ENCODE measurements at regions not wholly inside any gene's neighbourhood (a gene's known extent, or its start where the extent isn't known, plus 50 kb on each side); places are given as distances from the start of the nearest gene placed in this dataset.

- no peak for ATAC-seq
- no peaks in the 10 kb centered on the region for H3K9me3 ChIP-seq (ENCODE audit: control insufficient read depth, low read length)
- no peaks in the 10 kb centered on the region for H3K4me1 ChIP-seq (ENCODE audit: control insufficient read depth, insufficient read depth, low read length)
- DNase-seq = no peak
- no peak overlapping the region for H3K27ac ChIP-seq (ENCODE audit: low read length)
- intact Hi-C loops (cut with DNase I) = no loop called here
- no peak overlapping the region for H3K4me3 ChIP-seq (ENCODE audit: low read length)
- 76% methylated on average over 4 of the region's 4 CpGs for WGBS
- no peaks in the 10 kb centered on the region for H3K27me3 ChIP-seq (ENCODE audit: control insufficient read depth, insufficient read depth)
These were observed 432.3 kb downstream of the PID1 start for GRCh38 chr2:228838819-228839218.

DNA sequence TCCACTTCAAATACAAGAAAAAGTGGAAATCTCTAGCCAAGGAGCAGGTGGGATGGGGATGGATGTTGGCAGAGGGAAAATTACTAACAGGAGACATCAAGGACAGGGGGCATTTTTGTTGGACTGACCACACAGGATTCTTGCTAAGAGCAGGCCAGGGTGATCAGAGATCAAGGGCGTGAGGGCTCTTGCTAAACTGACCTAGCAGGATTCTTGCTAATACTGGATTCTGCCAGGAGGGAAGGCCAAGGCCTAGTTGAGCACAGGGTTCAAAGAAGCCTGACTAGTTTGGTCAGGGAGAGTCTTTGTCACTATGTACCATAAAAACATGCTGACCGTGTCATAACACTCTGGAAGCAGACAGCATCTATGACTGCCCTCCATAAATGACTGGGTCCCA, 442.7 kb downstream of the PID1 start:
- no peaks in the 10 kb centered on the region for H3K4me1 ChIP-seq (ENCODE audit: control insufficient read depth, insufficient read depth, low read length)
- no peak overlapping the region for H3K27ac ChIP-seq (ENCODE audit: low read length)
- H3K27me3 ChIP-seq (ENCODE audit: control insufficient read depth, insufficient read depth) = no peaks in the 10 kb centered on the region
- no peaks in the 10 kb centered on the region for H3K9me3 ChIP-seq (ENCODE audit: control insufficient read depth, low read length)
- no peak overlapping the region for H3K4me3 ChIP-seq (ENCODE audit: low read length)
- 81% methylated on average over 2 of the region's 2 CpGs for WGBS
- intact Hi-C loops (cut with DNase I) = no loop called here
- ATAC-seq = no peak
- no peak for DNase-seq

- intact Hi-C loops (cut with DNase I) = no loop called here
- Histone ChIP-seq H3K4me3 (ENCODE audit: low read length) (no peak overlapping the region), H3K27ac (ENCODE audit: low read length) (no peak overlapping the region), H3K4me1 (ENCODE audit: control insufficient read depth, insufficient read depth, low read length) (no peaks in the 10 kb centered on the region), H3K27me3 (ENCODE audit: control insufficient read depth, insufficient read depth) (no peaks in the 10 kb centered on the region), H3K9me3 (ENCODE audit: control insufficient read depth, low read length) (no peaks in the 10 kb centered on the region)
- no peak for ATAC-seq
- DNase-seq = no peak
- 56% methylated on average over 4 of the region's 4 CpGs for WGBS
These were observed 443.9 kb downstream of the PID1 start for GRCh38 chr2:228827056-228827700.

GRCh38 chr2:228819701-228820100, 451.4 kb downstream of the PID1 start:
- no peak for DNase-seq
- Histone ChIP-seq H3K27ac (ENCODE audit: low read length) (no peak overlapping the region), H3K9me3 (ENCODE audit: control insufficient read depth, low read length) (no peaks in the 10 kb centered on the region), H3K4me1 (ENCODE audit: control insufficient read depth, insufficient read depth, low read length) (no peaks in the 10 kb centered on the region), H3K4me3 (ENCODE audit: low read length) (no peak overlapping the region), H3K27me3 (ENCODE audit: control insufficient read depth, insufficient read depth) (no peaks in the 10 kb centered on the region)
- no peak for ATAC-seq
- intact Hi-C loops (cut with DNase I) = no loop called here
- 63% methylated on average over 3 of the region's 3 CpGs for WGBS

- no peaks in the 10 kb centered on the region for H3K27me3 ChIP-seq (ENCODE audit: control insufficient read depth, insufficient read depth)
- WGBS = 84% methylated on average over 5 of the region's 5 CpGs
- H3K4me1 ChIP-seq (ENCODE audit: control insufficient read depth, insufficient read depth, low read length) = no peaks in the 10 kb centered on the region
- H3K9me3 ChIP-seq (ENCODE audit: control insufficient read depth, low read length) = no peaks in the 10 kb centered on the region
- DNase-seq = no peak
- intact Hi-C loops (cut with DNase I) = no loop called here
- H3K27ac ChIP-seq (ENCODE audit: low read length) = no peak overlapping the region
- H3K4me3 ChIP-seq (ENCODE audit: low read length) = no peak overlapping the region
- no peak for ATAC-seq
These were observed 468.7 kb downstream of the PID1 start for GRCh38 chr2:228802181-228803071.

- Histone ChIP-seq H3K4me1 (ENCODE audit: control insufficient read depth, insufficient read depth, low read length) (no peaks in the 10 kb centered on the region), H3K27me3 (ENCODE audit: control insufficient read depth, insufficient read depth) (no peaks in the 10 kb centered on the region), H3K27ac (ENCODE audit: low read length) (no peak overlapping the region), H3K4me3 (ENCODE audit: low read length) (no peak overlapping the region), H3K9me3 (ENCODE audit: control insufficient read depth, low read length) (no peaks in the 10 kb centered on the region)
- no peak for DNase-seq
- WGBS = 28% methylated on average over 2 of the region's 2 CpGs
- intact Hi-C loops (cut with DNase I) = no loop called here
- no peak for ATAC-seq
These were observed 469.6 kb downstream of the PID1 start for GRCh38 chr2:228801451-228801850.

- no peak for DNase-seq
These were observed 471.9 kb downstream of the PID1 start for GRCh38 chr2:228799208-228799588.

GRCh38 chr2:228798458-228799207, 472.5 kb downstream of the PID1 start:
- intact Hi-C loops (cut with DNase I) = no loop called here
- no peak overlapping the region for H3K27ac ChIP-seq (ENCODE audit: low read length)
- ATAC-seq = no peak
- DNase-seq = no peak
- no peaks in the 10 kb centered on the region for H3K9me3 ChIP-seq (ENCODE audit: control insufficient read depth, low read length)
- H3K27me3 ChIP-seq (ENCODE audit: control insufficient read depth, insufficient read depth) = no peaks in the 10 kb centered on the region
- H3K4me3 ChIP-seq (ENCODE audit: low read length) = no peak overlapping the region
- no peaks in the 10 kb centered on the region for H3K4me1 ChIP-seq (ENCODE audit: control insufficient read depth, insufficient read depth, low read length)
- 74% methylated on average over 11 of the region's 11 CpGs for WGBS

More at GRCh38 chr2:228799208-228799588, 471.9 kb downstream of the PID1 start:
- Histone ChIP-seq H3K4me3 (ENCODE audit: low read length) (no peak overlapping the region), H3K9me3 (ENCODE audit: control insufficient read depth, low read length) (no peaks in the 10 kb centered on the region), H3K4me1 (ENCODE audit: control insufficient read depth, insufficient read depth, low read length) (no peaks in the 10 kb centered on the region), H3K27me3 (ENCODE audit: control insufficient read depth, insufficient read depth) (no peaks in the 10 kb centered on the region), H3K27ac (ENCODE audit: low read length) (no peak overlapping the region)
- 60% methylated on average over 4 of the region's 4 CpGs for WGBS
- no peak for ATAC-seq
- intact Hi-C loops (cut with DNase I) = no loop called here

DNA sequence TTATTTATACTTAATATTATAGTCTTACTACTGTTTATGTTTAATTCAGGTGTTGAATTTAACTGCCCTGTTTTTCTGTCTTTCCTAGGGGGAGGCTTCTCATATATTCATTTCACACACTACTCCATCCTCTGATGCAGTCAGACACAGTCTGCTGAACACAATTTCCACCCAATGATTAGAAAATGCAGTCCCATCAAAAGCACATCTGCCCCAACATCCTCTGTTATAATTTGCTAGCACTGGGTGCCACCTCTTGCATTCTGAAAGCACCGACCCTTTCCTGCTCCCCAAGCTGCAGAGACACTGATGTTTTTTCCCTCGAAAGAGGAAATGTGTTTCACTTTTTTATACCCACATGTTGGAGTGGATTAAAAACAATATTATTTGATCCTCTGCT, 474.7 kb downstream of the PID1 start:
- 70% methylated on average over 2 of the region's 2 CpGs for WGBS
- DNase-seq (no peak), ATAC-seq (no peak)
- H3K27ac ChIP-seq (ENCODE audit: low read length) = no peak overlapping the region
- H3K4me1 ChIP-seq (ENCODE audit: control insufficient read depth, insufficient read depth, low read length) = no peaks in the 10 kb centered on the region
- intact Hi-C loops (cut with DNase I) = no loop called here
- no peak overlapping the region for H3K4me3 ChIP-seq (ENCODE audit: low read length)
- H3K27me3 ChIP-seq (ENCODE audit: control insufficient read depth, insufficient read depth) = no peaks in the 10 kb centered on the region
- no peaks in the 10 kb centered on the region for H3K9me3 ChIP-seq (ENCODE audit: control insufficient read depth, low read length)

GRCh38 chr2:228793116-228793515, 478.0 kb downstream of the PID1 start:
- ATAC-seq = no peak
- H3K4me3 ChIP-seq (ENCODE audit: low read length) = no peak overlapping the region

DNA sequence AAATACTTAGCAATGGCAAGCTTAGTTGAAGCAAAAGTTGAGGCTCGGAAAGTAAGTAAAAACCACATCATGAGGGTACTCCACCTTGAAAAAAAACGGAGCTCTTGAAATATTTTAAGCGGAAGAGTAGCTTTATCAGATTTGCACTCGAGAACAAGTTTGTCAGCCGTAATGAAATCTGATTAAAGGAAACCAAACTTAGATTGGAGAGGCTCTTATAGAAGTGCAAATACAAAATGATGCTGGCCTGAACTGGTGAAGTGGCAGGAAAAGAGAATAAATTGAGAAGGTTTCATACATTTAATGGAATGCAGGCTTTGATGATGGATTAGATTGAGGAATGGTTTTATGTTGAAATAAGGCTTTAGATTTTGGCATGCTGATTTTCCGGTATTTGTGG, 484.2 kb downstream of the PID1 start:
- H3K9me3 ChIP-seq (ENCODE audit: control insufficient read depth, low read length) = no peaks in the 10 kb centered on the region
- DNase-seq (no peak), ATAC-seq (no peak)
- H3K4me3 ChIP-seq (ENCODE audit: low read length) = no peak overlapping the region
- intact Hi-C loops (cut with DNase I) = no loop called here
- no peaks in the 10 kb centered on the region for H3K4me1 ChIP-seq (ENCODE audit: control insufficient read depth, insufficient read depth, low read length)
- no peak overlapping the region for H3K27ac ChIP-seq (ENCODE audit: low read length)
- H3K27me3 ChIP-seq (ENCODE audit: control insufficient read depth, insufficient read depth) = no peaks in the 10 kb centered on the region
- WGBS = 74% methylated on average over 6 of the region's 6 CpGs

More at GRCh38 chr2:228793116-228793515, 478.0 kb downstream of the PID1 start:
- intact Hi-C loops (cut with DNase I) = no loop called here
- H3K27ac ChIP-seq (ENCODE audit: low read length) = no peak overlapping the region
- no peaks in the 10 kb centered on the region for H3K4me1 ChIP-seq (ENCODE audit: control insufficient read depth, insufficient read depth, low read length)
- DNase-seq = no peak
- no peaks in the 10 kb centered on the region for H3K9me3 ChIP-seq (ENCODE audit: control insufficient read depth, low read length)
- WGBS = 53% methylated on average over 2 of the region's 2 CpGs
- no peaks in the 10 kb centered on the region for H3K27me3 ChIP-seq (ENCODE audit: control insufficient read depth, insufficient read depth)

Measured in right cardiac atrium (tissue), 5 donors.